ENCODE measurements at regions not wholly inside any gene's neighbourhood (a gene's known extent, or its start where the extent isn't known, plus 50 kb on each side); places are given as distances from the start of the nearest gene placed in this dataset.

- no peak for FAIRE-seq
- Histone ChIP-seq H3K9me3 (peaks cover 15% of the 10 kb centered on the region), H3K27ac (no peak overlapping the region), H3K4me1 (no peaks in the 10 kb centered on the region), H3K4me3 (no peak overlapping the region), H3K4me2 (no peak overlapping the region)
- CTCF ChIA-PET: interaction anchor here (1.1 to 1.6 kb wide), 2 partner anchors 15 to 152 kb away, joined by 4 read pairs; no protein-coding TSS in a partner anchor
- POLR2A ChIA-PET: no interaction called here
- DNase-seq (ENCODE audit: low read depth in 1 of 2, low spot score in 1 of 2): no peak
- no peak for ATAC-seq
- TF ChIP-seq CHD2 (IDR thresholded peaks at IDR 0.05; ENCODE audit: low read length, partially characterized antibody): no peak
- no peak for TF ChIP-seq KDM1A (IDR thresholded peaks at IDR 0.05; ENCODE audit: low read depth)
- TF ChIP-seq JUNB (IDR thresholded peaks at IDR 0.05): no peak
- no peak for TF ChIP-seq FOSB (CRISPR knock-in tag; IDR thresholded peaks at IDR 0.05)
- no peak for TF ChIP-seq FOXS1 (CRISPR knock-in tag; IDR thresholded peaks at IDR 0.05)
- TF ChIP-seq KDM5A (IDR thresholded peaks at IDR 0.05): no peak
- no peak for TF ChIP-seq EHMT2 (IDR thresholded peaks at IDR 0.05; ENCODE audit: low read depth)
- no peak for TF ChIP-seq RFX5 (IDR thresholded peaks at IDR 0.05)
- no peak for TF ChIP-seq RAD21 (conservative IDR thresholded peaks at IDR 0.05 in 1 of 2, IDR thresholded peaks at IDR 0.05 in 1 of 2)
- TF ChIP-seq SREBF2 (IDR thresholded peaks at IDR 0.05): no peak
- no peak for TF ChIP-seq ESRRA (IDR thresholded peaks at IDR 0.05; ENCODE audit: borderline replicate concordance, low read length)
Observed at GRCh38 chr12:76194724-76195123, 110.2 kb upstream of the NAP1L1 start.

GRCh38 chr12:76193961-76194360 is 109.5 kb upstream of the NAP1L1 start:
- no peak for DNase-seq (ENCODE audit: low read depth in 1 of 2, low spot score in 1 of 2)
- WGBS (ENCODE audit: missing lambda C conversion rate): 65% methylated on average over 4 of the region's 4 CpGs
- no peak for TF ChIP-seq FOSB (CRISPR knock-in tag; IDR thresholded peaks at IDR 0.05)
- TF ChIP-seq EP300 (IDR thresholded peaks at IDR 0.05): no peak
- no peak for TF ChIP-seq MAX (IDR thresholded peaks at IDR 0.05)
- no peak for TF ChIP-seq MAZ (IDR thresholded peaks at IDR 0.05; ENCODE audit: borderline replicate concordance, low read depth, low read length)
- ATAC-seq: no peak
- ChIA-PET POLR2A (no interaction called here), CTCF (interaction anchor here (1.1 to 1.6 kb wide), 2 partner anchors 14 to 153 kb away, joined by 4 read pairs; no protein-coding TSS in a partner anchor)
- Histone ChIP-seq H3K9me3 (peaks cover 8% of the 10 kb centered on the region), H3K4me2 (no peak overlapping the region), H3K27ac (no peak overlapping the region), H3K4me1 (no peaks in the 10 kb centered on the region), H3K4me3 (no peak overlapping the region)
- no peak for FAIRE-seq

- Histone ChIP-seq H3K4me2 (no peak overlapping the region), H3K27ac (no peak overlapping the region), H3K4me1 (no peaks in the 10 kb centered on the region), H3K9me3 (no peaks in the 10 kb centered on the region), H3K4me3 (no peak overlapping the region)
- ChIA-PET CTCF (interaction anchor here (0.9 kb wide), 1 partner anchor 9 kb away, joined by 3 read pairs; no protein-coding TSS in a partner anchor), POLR2A (no interaction called here)
- FAIRE-seq: no peak
- 78% methylated on average over 4 of the region's 4 CpGs for WGBS (ENCODE audit: missing lambda C conversion rate)
- TF ChIP-seq SREBF2 (IDR thresholded peaks at IDR 0.05): no peak
- no peak for TF ChIP-seq BCL3 (IDR thresholded peaks at IDR 0.05)
- no peak for TF ChIP-seq MYC (IDR thresholded peaks at IDR 0.05; ENCODE audit: borderline replicate concordance, low read length)
- no peak for ATAC-seq
- no peak for DNase-seq (ENCODE audit: low read depth in 1 of 2, low spot score in 1 of 2)
Observed at GRCh38 chr12:76192416-76192815, 107.9 kb upstream of the NAP1L1 start.

- H3K27ac ChIP-seq: no peak overlapping the region
- H3K9me3 ChIP-seq: no peaks in the 10 kb centered on the region
- CTCF ChIA-PET: no interaction called here
- no peaks in the 10 kb centered on the region for H3K4me1 ChIP-seq
- FAIRE-seq (no peak), DNase-seq (ENCODE audit: low read depth in 1 of 2, low spot score in 1 of 2) (no peak), ATAC-seq (no peak)
- WGBS (ENCODE audit: missing lambda C conversion rate): 85% methylated on average over 2 of the region's 2 CpGs
- H3K4me3 ChIP-seq: no peak overlapping the region
- TF ChIP-seq BCL3 (IDR thresholded peaks at IDR 0.05) (no peak), BHLHE40 (IDR thresholded peaks at IDR 0.05; ENCODE audit: low read depth, low read length) (no peak)
- no peak overlapping the region for H3K4me2 ChIP-seq
- POLR2A ChIA-PET: no interaction called here
Observed at GRCh38 chr12:76190299-76190698, 105.8 kb upstream of the NAP1L1 start.
